Epithelial cell of esophagus (primary cell): ENCODE measurements at regions not wholly inside any gene's neighbourhood (a gene's known extent, or its start where the extent isn't known, plus 50 kb on each side); places are given as distances from the start of the nearest gene placed in this dataset.
A peak's percentile ranks its signal among the peaks of the same experiment; 100 is the strongest.

Source experiments
- DNase-seq: peaks from one replicate; pipeline ENCODE4 v3.0.0; 2010; ENCODE audit warnings: low read depth
- H3K4me3 ChIP-seq: 2 replicates; pipeline ENCODE4 v1.5.1; 2011; ENCODE audit warnings: mild to moderate bottlenecking, low read length, control low read depth
- TF ChIP-seq, protein P1 (sequence below): IDR thresholded peaks from 2 replicates; pipeline ENCODE4 v1.5.1; 2011; ENCODE audit warnings: low read depth, mild to moderate bottlenecking, low read length, control low read depth, inconsistent platforms; ENCODE audit not compliant: insufficient read depth; ENCODE audit errors: missing control alignments

DNA sequence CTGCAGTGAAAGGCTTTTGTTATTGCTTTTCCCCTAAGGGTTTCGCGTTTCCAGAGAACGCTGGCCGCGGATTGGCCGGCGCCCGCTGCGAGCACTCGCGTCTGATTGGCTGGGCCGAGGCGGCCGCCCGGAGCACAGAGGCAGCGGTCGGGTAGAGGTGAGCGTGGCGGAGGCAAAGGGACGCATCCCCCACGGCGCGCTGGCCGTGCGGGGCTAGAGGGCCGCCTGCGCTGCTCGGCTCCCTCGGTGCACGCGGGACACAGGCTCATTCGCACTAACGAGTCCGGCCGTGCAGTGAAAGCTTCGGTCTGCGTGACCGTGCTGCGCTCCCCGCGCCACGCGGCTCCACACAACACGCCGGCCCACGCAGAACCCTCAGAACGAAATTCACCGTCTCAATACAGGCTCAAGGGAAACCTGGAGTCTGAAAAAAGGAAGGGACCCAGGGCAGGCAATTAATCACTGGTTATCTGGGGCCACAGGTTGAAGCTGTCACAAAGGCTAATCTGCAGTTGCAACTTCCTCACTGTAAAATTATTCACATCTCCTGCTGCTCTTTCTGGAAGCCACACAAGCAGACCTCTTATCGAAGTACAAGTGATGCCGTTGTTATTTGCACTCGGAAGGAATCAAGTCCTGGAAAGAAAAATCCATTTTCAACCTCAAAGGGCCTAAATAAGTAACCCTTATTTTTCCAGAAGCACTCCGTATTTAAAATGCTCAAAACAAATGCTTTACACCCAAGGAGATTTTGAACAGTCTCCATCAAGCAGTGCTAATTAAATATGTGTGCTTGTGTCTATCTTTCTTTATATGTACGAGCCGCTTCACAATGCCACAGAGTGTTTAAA, 94.6 kb downstream of the ZNF608 start:
- peak overlapping the region; percentile 61 for H3K4me3 ChIP-seq
- TF ChIP-seq, protein P1, sequence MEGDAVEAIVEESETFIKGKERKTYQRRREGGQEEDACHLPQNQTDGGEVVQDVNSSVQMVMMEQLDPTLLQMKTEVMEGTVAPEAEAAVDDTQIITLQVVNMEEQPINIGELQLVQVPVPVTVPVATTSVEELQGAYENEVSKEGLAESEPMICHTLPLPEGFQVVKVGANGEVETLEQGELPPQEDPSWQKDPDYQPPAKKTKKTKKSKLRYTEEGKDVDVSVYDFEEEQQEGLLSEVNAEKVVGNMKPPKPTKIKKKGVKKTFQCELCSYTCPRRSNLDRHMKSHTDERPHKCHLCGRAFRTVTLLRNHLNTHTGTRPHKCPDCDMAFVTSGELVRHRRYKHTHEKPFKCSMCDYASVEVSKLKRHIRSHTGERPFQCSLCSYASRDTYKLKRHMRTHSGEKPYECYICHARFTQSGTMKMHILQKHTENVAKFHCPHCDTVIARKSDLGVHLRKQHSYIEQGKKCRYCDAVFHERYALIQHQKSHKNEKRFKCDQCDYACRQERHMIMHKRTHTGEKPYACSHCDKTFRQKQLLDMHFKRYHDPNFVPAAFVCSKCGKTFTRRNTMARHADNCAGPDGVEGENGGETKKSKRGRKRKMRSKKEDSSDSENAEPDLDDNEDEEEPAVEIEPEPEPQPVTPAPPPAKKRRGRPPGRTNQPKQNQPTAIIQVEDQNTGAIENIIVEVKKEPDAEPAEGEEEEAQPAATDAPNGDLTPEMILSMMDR, result no peak
- peak; percentile 78 for DNase-seq

GRCh38 chr5:124650951-124651662, 95.3 kb downstream of the ZNF608 start:
- DNase-seq, result no peak
- TF ChIP-seq, protein P1, result no peak
- peak overlapping the region; percentile 61 for H3K4me3 ChIP-seq

DNA sequence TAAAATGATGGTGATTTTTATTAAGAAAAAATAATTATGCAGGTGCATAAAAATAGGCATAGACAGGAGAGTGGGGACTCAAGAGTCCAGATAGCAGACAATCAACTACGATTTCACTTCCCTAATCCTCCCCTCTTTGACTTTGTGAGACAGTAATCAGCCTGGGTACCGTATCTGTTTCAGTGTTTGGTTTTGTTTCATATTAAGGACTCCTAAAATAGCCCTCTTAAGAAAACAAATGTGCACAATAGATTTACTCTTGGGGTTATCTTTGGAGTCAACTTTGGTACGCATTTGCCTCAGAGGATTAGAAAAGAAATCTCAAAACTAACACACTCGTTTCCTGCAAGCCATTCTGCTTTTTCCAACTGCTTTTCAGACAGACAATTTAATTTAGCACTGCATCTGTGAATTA, 96.3 kb downstream of the ZNF608 start:
- DNase-seq, result no peak
- TF ChIP-seq, protein P1, result no peak

GRCh38 chr5:124649491-124650146, 96.8 kb downstream of the ZNF608 start:
- DNase-seq, result peak; percentile 65
- H3K4me3 ChIP-seq, result no peak overlapping the region
- TF ChIP-seq, protein P1, result no peak

More for the DNA sequence above, 96.3 kb downstream of the ZNF608 start:
- no peak overlapping the region for H3K4me3 ChIP-seq

DNA sequence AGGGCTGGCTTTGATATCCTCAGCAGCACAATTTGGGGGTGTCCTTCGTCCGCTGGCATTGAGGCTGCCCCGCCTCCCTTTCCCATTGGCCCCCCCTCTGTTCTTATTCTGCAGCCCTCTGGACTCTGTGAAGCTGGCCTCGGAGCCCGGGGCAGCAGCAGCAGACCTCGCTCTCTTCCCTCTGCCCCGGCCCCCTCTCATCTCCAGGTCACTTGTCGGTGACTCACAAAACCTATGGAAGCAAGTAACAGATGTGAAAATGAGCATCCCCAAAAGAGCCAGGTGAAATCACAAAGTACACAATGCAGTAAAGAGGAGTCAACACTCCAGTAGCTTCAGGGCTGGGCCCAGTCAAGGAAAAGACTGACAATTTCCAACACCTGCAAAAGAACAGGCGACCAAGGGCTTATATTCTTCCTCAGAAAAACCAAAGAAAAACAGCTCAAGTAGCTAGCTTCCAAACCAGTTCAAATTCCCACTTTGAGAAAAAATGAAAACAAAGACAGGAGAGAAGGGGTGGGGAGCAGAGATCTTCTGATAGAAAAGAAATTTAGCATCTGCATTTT, 97.5 kb downstream of the ZNF608 start:
- no peak overlapping the region for H3K4me3 ChIP-seq
- TF ChIP-seq, protein P1, result no peak
- no peak for DNase-seq

DNA sequence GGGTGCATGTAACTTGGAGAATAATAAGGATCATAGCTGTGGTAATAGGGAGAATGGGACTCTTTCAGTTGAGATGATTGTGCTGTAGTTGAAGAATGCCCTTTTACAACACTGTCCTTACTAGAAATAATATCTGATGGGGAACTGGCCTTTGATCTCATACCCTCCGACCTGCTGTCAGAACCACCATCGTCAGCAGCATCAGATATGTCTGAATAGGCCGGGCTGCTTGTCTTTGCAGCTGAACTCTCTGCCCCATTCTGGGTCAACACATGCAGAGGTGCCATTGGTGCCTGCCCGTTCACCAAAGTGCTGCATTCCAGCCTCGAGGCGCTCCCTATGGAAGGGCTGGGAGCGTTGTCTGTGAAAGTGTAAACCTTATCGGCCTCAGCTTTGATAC, 99.1 kb downstream of the ZNF608 start:
- TF ChIP-seq, protein P1, result no peak
- no peak overlapping the region for H3K4me3 ChIP-seq
- no peak for DNase-seq
